Natural killer cell (primary cell): ENCODE measurements at regions not wholly inside any gene's neighbourhood (a gene's known extent, or its start where the extent isn't known, plus 50 kb on each side); places are given as distances from the start of the nearest gene placed in this dataset.

Source experiments
- ATAC-seq, 3 donors: fragments of 150-1000 bp in 2 of 3; fragments of 200-7000 bp in 1 of 3; cut with Tn5 transposase; 1 replicate in 1 of 3; 2 replicates in 2 of 3; pipeline ENCODE4 v1.10.0; 2021; ENCODE audit warnings: mild to moderate bottlenecking in 2 of 3, moderate library complexity in 2 of 3
- DNase-seq, 2 donors: peaks; one replicate each; pipeline versions ENCODE4 v3.0.0 to v3.0.0-alpha.2; 2013 to 2021; ENCODE audit warnings: mixed read lengths in 1 of 2
- H3K27ac ChIP-seq: one replicate; pipeline ENCODE4 v1.5.1; 2013; ENCODE audit warnings: mild to moderate bottlenecking, low read length
- H3K27me3 ChIP-seq: one replicate; pipeline ENCODE4 v1.6.1; 2013; ENCODE audit warnings: low read length; ENCODE audit not compliant: control insufficient read depth, insufficient read depth
- H3K36me3 ChIP-seq: one replicate; pipeline ENCODE4 v1.6.1; 2013; ENCODE audit warnings: low read length; ENCODE audit not compliant: control insufficient read depth, insufficient read depth
- H3K4me1 ChIP-seq: one replicate; pipeline ENCODE4 v1.6.1; 2013; ENCODE audit warnings: low read length; ENCODE audit not compliant: control insufficient read depth, insufficient read depth
- H3K4me3 ChIP-seq: one replicate; pipeline ENCODE4 v1.5.1; 2013; ENCODE audit warnings: low read length
- H3K9me3 ChIP-seq: one replicate; pipeline ENCODE4 v1.6.1; 2013; ENCODE audit warnings: low read length; ENCODE audit not compliant: control insufficient read depth, insufficient read depth
- H3K27ac Mint-ChIP-seq, 2 donors: one replicate each; pipeline ENCODE4 v1.8.0; 2022; ENCODE audit warnings: mild to moderate bottlenecking in 2 of 2, mixed read lengths in 2 of 2, moderate library complexity in 1 of 2
- H3K27me3 Mint-ChIP-seq, 2 donors: one replicate each; pipeline ENCODE4 v1.8.0; 2022; ENCODE audit warnings: low read depth in 2 of 2, mixed read lengths in 2 of 2
- H3K36me3 Mint-ChIP-seq: one replicate; pipeline ENCODE4 v1.8.0; 2022; ENCODE audit warnings: mixed read lengths
- H3K4me1 Mint-ChIP-seq, 2 donors: one replicate each; pipeline ENCODE4 v1.8.0; 2022; ENCODE audit warnings: mixed read lengths in 2 of 2
- H3K4me3 Mint-ChIP-seq: one replicate; pipeline ENCODE4 v1.8.0; 2022; ENCODE audit warnings: mild to moderate bottlenecking, moderate library complexity, mixed read lengths
- H3K9me3 Mint-ChIP-seq, 2 donors: one replicate each; pipeline ENCODE4 v1.8.0; 2022; ENCODE audit warnings: mixed read lengths in 2 of 2
- CTCF ChIP-seq: fragments of 200-600 bp; IDR thresholded peaks from one replicate; pipeline ENCODE4 v1.8.0; 2022; ENCODE audit warnings: antibody characterized with exemption
- WGBS: methylation state at CpG from one replicate; pipeline ENCODE4 v1.1.7; 2013; ENCODE audit warnings: missing lambda C conversion rate; ENCODE audit not compliant: insufficient coverage; 5-methylcytosine and 5-hydroxymethylcytosine counted together
- intact Hi-C: fragments of 100-400 bp; cut with micrococcal nuclease; formaldehyde crosslinking; loops from one replicate; pipeline ENCODE4 v1.14.2; 2022

GRCh38 chr14:29360656-29361055 is 567.0 kb downstream of the PRKD1 start:
- Histone ChIP-seq H3K4me3 (no peak overlapping the region), H3K36me3 (no peaks in the 10 kb centered on the region), H3K27me3 (no peaks in the 10 kb centered on the region), H3K9me3 (no peaks in the 10 kb centered on the region), H3K4me1 (no peaks in the 10 kb centered on the region), H3K27ac (no peak overlapping the region)
- WGBS: 83% methylated on average over 3 of the region's 3 CpGs
- H3K4me3 Mint-ChIP-seq: no peak overlapping the region
- peaks cover 9 to 24% of the 10 kb centered on the region in 2 donors for H3K9me3 Mint-ChIP-seq
- no peak for ATAC-seq
- no peaks in the 10 kb centered on the region for H3K27me3 Mint-ChIP-seq
- TF ChIP-seq CTCF: no peak
- H3K27ac Mint-ChIP-seq: no peak overlapping the region
- intact Hi-C loops: no loop called here
- no peaks in the 10 kb centered on the region for H3K36me3 Mint-ChIP-seq
- no peaks in the 10 kb centered on the region for H3K4me1 Mint-ChIP-seq
- no peak for DNase-seq

- Mint-ChIP-seq H3K36me3 (no peaks in the 10 kb centered on the region), H3K27me3 (no peaks in the 10 kb centered on the region), H3K9me3 (peaks cover 5 to 14% of the 10 kb centered on the region in 2 donors), H3K27ac (no peak overlapping the region), H3K4me1 (no peaks in the 10 kb centered on the region), H3K4me3 (no peak overlapping the region)
- Histone ChIP-seq H3K36me3 (no peaks in the 10 kb centered on the region), H3K9me3 (no peaks in the 10 kb centered on the region), H3K27ac (no peak overlapping the region), H3K4me1 (no peaks in the 10 kb centered on the region), H3K4me3 (no peak overlapping the region), H3K27me3 (no peaks in the 10 kb centered on the region)
- no peak for TF ChIP-seq CTCF
- DNase-seq (no peak), ATAC-seq (no peak)
- WGBS: 100% methylated on average over 2 of the region's 2 CpGs
- intact Hi-C loops: no loop called here
Observed at GRCh38 chr14:29370024-29370423, 557.6 kb downstream of the PRKD1 start.

GRCh38 chr14:29376237-29376636 is 551.4 kb downstream of the PRKD1 start:
- 42% methylated on average over 4 of the region's 4 CpGs for WGBS
- Histone ChIP-seq H3K4me3 (no peak overlapping the region), H3K27me3 (no peaks in the 10 kb centered on the region), H3K36me3 (no peaks in the 10 kb centered on the region), H3K4me1 (no peaks in the 10 kb centered on the region), H3K9me3 (no peaks in the 10 kb centered on the region), H3K27ac (no peak overlapping the region)
- H3K27me3 Mint-ChIP-seq: no peaks in the 10 kb centered on the region
- no peak for TF ChIP-seq CTCF
- intact Hi-C loops: no loop called here
- H3K9me3 Mint-ChIP-seq: peaks cover 6 to 12% of the 10 kb centered on the region in 2 donors
- no peaks in the 10 kb centered on the region for H3K36me3 Mint-ChIP-seq
- no peak overlapping the region for H3K4me3 Mint-ChIP-seq
- no peak overlapping the region for H3K27ac Mint-ChIP-seq
- no peak for ATAC-seq
- no peaks in the 10 kb centered on the region for H3K4me1 Mint-ChIP-seq
- DNase-seq: no peak

GRCh38 chr14:29380826-29381225 is 546.8 kb downstream of the PRKD1 start:
- ATAC-seq: no peak

More at GRCh38 chr14:29380826-29381225, 546.8 kb downstream of the PRKD1 start:
- DNase-seq: no peak
- TF ChIP-seq CTCF: no peak
- H3K27ac ChIP-seq: no peak overlapping the region
- no peaks in the 10 kb centered on the region for H3K36me3 ChIP-seq
- Mint-ChIP-seq H3K4me3 (no peak overlapping the region), H3K36me3 (no peaks in the 10 kb centered on the region), H3K27ac (no peak overlapping the region), H3K4me1 (no peaks in the 10 kb centered on the region), H3K27me3 (no peaks in the 10 kb centered on the region), H3K9me3 (peaks cover 6 to 7% of the 10 kb centered on the region in 2 donors)
- no peaks in the 10 kb centered on the region for H3K27me3 ChIP-seq
- intact Hi-C loops: no loop called here
- no peaks in the 10 kb centered on the region for H3K9me3 ChIP-seq
- 88% methylated on average over 11 of the region's 12 CpGs for WGBS
- H3K4me1 ChIP-seq: no peaks in the 10 kb centered on the region
- no peak overlapping the region for H3K4me3 ChIP-seq
